ENCODE measurements at regions not wholly inside any gene's neighbourhood (a gene's known extent, or its start where the extent isn't known, plus 50 kb on each side); places are given as distances from the start of the nearest gene placed in this dataset.
"Not testable (repeated sequence)": the region's sequence is repeated elsewhere in the genome, so short reads cannot be mapped to it uniquely, and the experiment has no call there.

GRCh38 chr5:5831622-5832021 lies 409.1 kb downstream of the ICE1 start:
- POLR2A ChIA-PET: not testable (repeated sequence)
- CTCF ChIA-PET: interaction anchor here (0.7 kb wide), 1 partner anchor 49 kb away, joined by 4 read pairs; no protein-coding TSS in a partner anchor

GRCh38 chr5:5828619-5829018 lies 406.1 kb downstream of the ICE1 start:
- Histone ChIP-seq H3K27ac (ENCODE audit: extremely low read depth, low read depth, low read length) (no peak overlapping the region), H3K9me3 (ENCODE audit: control insufficient read depth, insufficient read depth, low read depth, low read length) (no peaks in the 10 kb centered on the region), H3K4me3 (ENCODE audit: low read depth, low read length) (no peak overlapping the region), H3K36me3 (ENCODE audit: control insufficient read depth in 2 of 2, insufficient read depth in 1 of 2, low read length in 2 of 2) (no peaks in the 10 kb centered on the region), H3K4me1 (ENCODE audit: control insufficient read depth, insufficient read depth, low read length) (no peaks in the 10 kb centered on the region)
- ChIA-PET POLR2A (no interaction called here), CTCF (no interaction called here)
- no peak for TF ChIP-seq ZNF211 (tag by site-specific recombination; IDR thresholded peaks at IDR 0.05; ENCODE audit: low read depth)
- no peak for TF ChIP-seq ZNF843 (tag by site-specific recombination; IDR thresholded peaks at IDR 0.05)
- TF ChIP-seq SCRT2 (tag by site-specific recombination; IDR thresholded peaks at IDR 0.05): no peak
- TF ChIP-seq ZNF530 (tag by site-specific recombination; IDR thresholded peaks at IDR 0.05; ENCODE audit: low read depth): no peak
- TF ChIP-seq ZNF148 (tag by site-specific recombination; IDR thresholded peaks at IDR 0.05; ENCODE audit: borderline replicate concordance): no peak
- TF ChIP-seq MYNN (tag by site-specific recombination; IDR thresholded peaks at IDR 0.05; ENCODE audit: borderline replicate concordance): no peak
- TF ChIP-seq PATZ1 (tag by site-specific recombination; IDR thresholded peaks at IDR 0.05): no peak

More at GRCh38 chr5:5831622-5832021, 409.1 kb downstream of the ICE1 start:
- not testable (repeated sequence) for H3K4me3 ChIP-seq (ENCODE audit: low read depth, low read length); H3K27ac ChIP-seq (ENCODE audit: extremely low read depth, low read depth, low read length); H3K9me3 ChIP-seq (ENCODE audit: control insufficient read depth, insufficient read depth, low read depth, low read length); H3K4me1 ChIP-seq (ENCODE audit: control insufficient read depth, insufficient read depth, low read length); H3K36me3 ChIP-seq (ENCODE audit: control insufficient read depth in 2 of 2, insufficient read depth in 1 of 2, low read length in 2 of 2)

- CTCF ChIA-PET: no interaction called here
- POLR2A ChIA-PET: no interaction called here
- H3K4me1 ChIP-seq (ENCODE audit: control insufficient read depth, insufficient read depth, low read length): no peaks in the 10 kb centered on the region
- H3K27ac ChIP-seq (ENCODE audit: extremely low read depth, low read depth, low read length): no peak overlapping the region
- H3K36me3 ChIP-seq (ENCODE audit: control insufficient read depth in 2 of 2, insufficient read depth in 1 of 2, low read length in 2 of 2): no peaks in the 10 kb centered on the region
- TF ChIP-seq, protein P1, sequence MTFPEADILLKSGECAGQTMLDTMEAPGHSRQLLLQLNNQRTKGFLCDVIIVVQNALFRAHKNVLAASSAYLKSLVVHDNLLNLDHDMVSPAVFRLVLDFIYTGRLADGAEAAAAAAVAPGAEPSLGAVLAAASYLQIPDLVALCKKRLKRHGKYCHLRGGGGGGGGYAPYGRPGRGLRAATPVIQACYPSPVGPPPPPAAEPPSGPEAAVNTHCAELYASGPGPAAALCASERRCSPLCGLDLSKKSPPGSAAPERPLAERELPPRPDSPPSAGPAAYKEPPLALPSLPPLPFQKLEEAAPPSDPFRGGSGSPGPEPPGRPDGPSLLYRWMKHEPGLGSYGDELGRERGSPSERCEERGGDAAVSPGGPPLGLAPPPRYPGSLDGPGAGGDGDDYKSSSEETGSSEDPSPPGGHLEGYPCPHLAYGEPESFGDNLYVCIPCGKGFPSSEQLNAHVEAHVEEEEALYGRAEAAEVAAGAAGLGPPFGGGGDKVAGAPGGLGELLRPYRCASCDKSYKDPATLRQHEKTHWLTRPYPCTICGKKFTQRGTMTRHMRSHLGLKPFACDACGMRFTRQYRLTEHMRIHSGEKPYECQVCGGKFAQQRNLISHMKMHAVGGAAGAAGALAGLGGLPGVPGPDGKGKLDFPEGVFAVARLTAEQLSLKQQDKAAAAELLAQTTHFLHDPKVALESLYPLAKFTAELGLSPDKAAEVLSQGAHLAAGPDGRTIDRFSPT (tag by site-specific recombination; IDR thresholded peaks at IDR 0.05): no peak
- TF ChIP-seq SCRT1 (tag by site-specific recombination; IDR thresholded peaks at IDR 0.05; ENCODE audit: borderline replicate concordance): no peak
- no peak for TF ChIP-seq ZNF398 (tag by site-specific recombination; IDR thresholded peaks at IDR 0.05)
- TF ChIP-seq ZNF132 (tag by site-specific recombination; IDR thresholded peaks at IDR 0.05; ENCODE audit: borderline replicate concordance): no peak
- TF ChIP-seq ZSCAN30 (tag by site-specific recombination; IDR thresholded peaks at IDR 0.05): no peak
- no peak for TF ChIP-seq ZFP69B (tag by site-specific recombination; IDR thresholded peaks at IDR 0.05)
- TF ChIP-seq, protein P2, sequence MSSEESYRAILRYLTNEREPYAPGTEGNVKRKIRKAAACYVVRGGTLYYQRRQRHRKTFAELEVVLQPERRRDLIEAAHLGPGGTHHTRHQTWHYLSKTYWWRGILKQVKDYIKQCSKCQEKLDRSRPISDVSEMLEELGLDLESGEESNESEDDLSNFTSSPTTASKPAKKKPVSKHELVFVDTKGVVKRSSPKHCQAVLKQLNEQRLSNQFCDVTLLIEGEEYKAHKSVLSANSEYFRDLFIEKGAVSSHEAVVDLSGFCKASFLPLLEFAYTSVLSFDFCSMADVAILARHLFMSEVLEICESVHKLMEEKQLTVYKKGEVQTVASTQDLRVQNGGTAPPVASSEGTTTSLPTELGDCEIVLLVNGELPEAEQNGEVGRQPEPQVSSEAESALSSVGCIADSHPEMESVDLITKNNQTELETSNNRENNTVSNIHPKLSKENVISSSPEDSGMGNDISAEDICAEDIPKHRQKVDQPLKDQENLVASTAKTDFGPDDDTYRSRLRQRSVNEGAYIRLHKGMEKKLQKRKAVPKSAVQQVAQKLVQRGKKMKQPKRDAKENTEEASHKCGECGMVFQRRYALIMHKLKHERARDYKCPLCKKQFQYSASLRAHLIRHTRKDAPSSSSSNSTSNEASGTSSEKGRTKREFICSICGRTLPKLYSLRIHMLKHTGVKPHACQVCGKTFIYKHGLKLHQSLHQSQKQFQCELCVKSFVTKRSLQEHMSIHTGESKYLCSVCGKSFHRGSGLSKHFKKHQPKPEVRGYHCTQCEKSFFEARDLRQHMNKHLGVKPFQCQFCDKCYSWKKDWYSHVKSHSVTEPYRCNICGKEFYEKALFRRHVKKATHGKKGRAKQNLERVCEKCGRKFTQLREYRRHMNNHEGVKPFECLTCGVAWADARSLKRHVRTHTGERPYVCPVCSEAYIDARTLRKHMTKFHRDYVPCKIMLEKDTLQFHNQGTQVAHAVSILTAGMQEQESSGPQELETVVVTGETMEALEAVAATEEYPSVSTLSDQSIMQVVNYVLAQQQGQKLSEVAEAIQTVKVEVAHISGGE (tag by site-specific recombination; conservative IDR thresholded peaks at IDR 0.05; ENCODE audit: low read depth): no peak
- no peaks in the 10 kb centered on the region for H3K9me3 ChIP-seq (ENCODE audit: control insufficient read depth, insufficient read depth, low read depth, low read length)
- H3K4me3 ChIP-seq (ENCODE audit: low read depth, low read length): no peak overlapping the region
Observed at GRCh38 chr5:5826911-5827310, 404.4 kb downstream of the ICE1 start.
